ENCODE measurements at regions not wholly inside any gene's neighbourhood (a gene's known extent, or its start where the extent isn't known, plus 50 kb on each side); places are given as distances from the start of the nearest gene placed in this dataset.

- Mint-ChIP-seq H3K36me3 (ENCODE audit: low read depth) (no peaks in the 10 kb centered on the region), H3K4me3 (no peak overlapping the region), H3K27ac (no peak overlapping the region), H3K9me3 (peaks cover 3% of the 10 kb centered on the region), H3K4me1 (ENCODE audit: low read depth) (no peaks in the 10 kb centered on the region), H3K27me3 (ENCODE audit: low read depth) (no peaks in the 10 kb centered on the region)
These were observed 152.8 kb downstream of the ARRDC4 start for GRCh38 chr15:98113327-98113726.

GRCh38 chr15:98120561-98120960 is 160.1 kb downstream of the ARRDC4 start:
- H3K4me3 Mint-ChIP-seq, result no peak overlapping the region
- H3K36me3 Mint-ChIP-seq (ENCODE audit: low read depth), result no peaks in the 10 kb centered on the region
- H3K27ac Mint-ChIP-seq, result no peak overlapping the region
- no peaks in the 10 kb centered on the region for H3K4me1 Mint-ChIP-seq (ENCODE audit: low read depth)
- no peaks in the 10 kb centered on the region for H3K27me3 Mint-ChIP-seq (ENCODE audit: low read depth)
- H3K9me3 Mint-ChIP-seq, result peaks cover 3% of the 10 kb centered on the region

- peaks cover 3% of the 10 kb centered on the region for H3K9me3 Mint-ChIP-seq
- H3K36me3 Mint-ChIP-seq (ENCODE audit: low read depth), result no peaks in the 10 kb centered on the region
- no peaks in the 10 kb centered on the region for H3K4me1 Mint-ChIP-seq (ENCODE audit: low read depth)
- no peak overlapping the region for H3K27ac Mint-ChIP-seq
- H3K27me3 Mint-ChIP-seq (ENCODE audit: low read depth), result no peaks in the 10 kb centered on the region
- no peak overlapping the region for H3K4me3 Mint-ChIP-seq
These were observed 161.0 kb downstream of the ARRDC4 start for GRCh38 chr15:98121536-98121935.

GRCh38 chr15:98121957-98122356 is 161.5 kb downstream of the ARRDC4 start:
- Mint-ChIP-seq H3K9me3 (peaks cover 3% of the 10 kb centered on the region), H3K36me3 (ENCODE audit: low read depth) (no peaks in the 10 kb centered on the region), H3K27me3 (ENCODE audit: low read depth) (no peaks in the 10 kb centered on the region), H3K4me1 (ENCODE audit: low read depth) (no peaks in the 10 kb centered on the region), H3K27ac (no peak overlapping the region), H3K4me3 (no peak overlapping the region)

GRCh38 chr15:98123297-98123696 is 162.8 kb downstream of the ARRDC4 start:
- Mint-ChIP-seq H3K36me3 (ENCODE audit: low read depth) (no peaks in the 10 kb centered on the region), H3K4me1 (ENCODE audit: low read depth) (no peaks in the 10 kb centered on the region), H3K4me3 (no peak overlapping the region), H3K9me3 (no peaks in the 10 kb centered on the region), H3K27ac (no peak overlapping the region), H3K27me3 (ENCODE audit: low read depth) (no peaks in the 10 kb centered on the region)

GRCh38 chr15:98123834-98124233 is 163.3 kb downstream of the ARRDC4 start:
- no peak overlapping the region for H3K27ac Mint-ChIP-seq
- no peak overlapping the region for H3K4me3 Mint-ChIP-seq
- no peaks in the 10 kb centered on the region for H3K27me3 Mint-ChIP-seq (ENCODE audit: low read depth)
- no peaks in the 10 kb centered on the region for H3K4me1 Mint-ChIP-seq (ENCODE audit: low read depth)
- no peaks in the 10 kb centered on the region for H3K36me3 Mint-ChIP-seq (ENCODE audit: low read depth)
- no peaks in the 10 kb centered on the region for H3K9me3 Mint-ChIP-seq

- H3K4me1 Mint-ChIP-seq (ENCODE audit: low read depth), result no peaks in the 10 kb centered on the region
- H3K27me3 Mint-ChIP-seq (ENCODE audit: low read depth), result no peaks in the 10 kb centered on the region
- H3K9me3 Mint-ChIP-seq, result no peaks in the 10 kb centered on the region
- H3K27ac Mint-ChIP-seq, result no peak overlapping the region
- no peak overlapping the region for H3K4me3 Mint-ChIP-seq
- no peaks in the 10 kb centered on the region for H3K36me3 Mint-ChIP-seq (ENCODE audit: low read depth)
These were observed 164.1 kb downstream of the ARRDC4 start for GRCh38 chr15:98124581-98124980.

- Mint-ChIP-seq H3K27ac (no peak overlapping the region), H3K36me3 (ENCODE audit: low read depth) (no peaks in the 10 kb centered on the region), H3K4me1 (ENCODE audit: low read depth) (no peaks in the 10 kb centered on the region), H3K4me3 (no peak overlapping the region), H3K27me3 (ENCODE audit: low read depth) (no peaks in the 10 kb centered on the region), H3K9me3 (no peaks in the 10 kb centered on the region)
These were observed 166.0 kb downstream of the ARRDC4 start for GRCh38 chr15:98126326-98127085.

- H3K27me3 Mint-ChIP-seq (ENCODE audit: low read depth), result no peaks in the 10 kb centered on the region
- H3K4me3 Mint-ChIP-seq, result no peak overlapping the region
- no peak overlapping the region for H3K27ac Mint-ChIP-seq
- no peaks in the 10 kb centered on the region for H3K4me1 Mint-ChIP-seq (ENCODE audit: low read depth)
- no peaks in the 10 kb centered on the region for H3K36me3 Mint-ChIP-seq (ENCODE audit: low read depth)
- H3K9me3 Mint-ChIP-seq, result no peaks in the 10 kb centered on the region
These were observed 167.1 kb downstream of the ARRDC4 start for GRCh38 chr15:98127586-98127985.

- Mint-ChIP-seq H3K4me3 (no peak overlapping the region), H3K36me3 (ENCODE audit: low read depth) (no peaks in the 10 kb centered on the region), H3K27me3 (ENCODE audit: low read depth) (no peaks in the 10 kb centered on the region), H3K9me3 (no peaks in the 10 kb centered on the region), H3K4me1 (ENCODE audit: low read depth) (no peaks in the 10 kb centered on the region), H3K27ac (no peak overlapping the region)
These were observed 171.4 kb downstream of the ARRDC4 start for GRCh38 chr15:98131924-98132323.

GRCh38 chr15:98134905-98135304 is 174.4 kb downstream of the ARRDC4 start:
- Mint-ChIP-seq H3K36me3 (ENCODE audit: low read depth) (no peaks in the 10 kb centered on the region), H3K4me1 (ENCODE audit: low read depth) (peaks cover 2% of the 10 kb centered on the region), H3K4me3 (no peak overlapping the region), H3K9me3 (no peaks in the 10 kb centered on the region), H3K27me3 (ENCODE audit: low read depth) (peaks cover 4% of the 10 kb centered on the region), H3K27ac (no peak overlapping the region)

- Mint-ChIP-seq H3K4me3 (no peak overlapping the region), H3K9me3 (no peaks in the 10 kb centered on the region), H3K27me3 (ENCODE audit: low read depth) (peaks cover 4% of the 10 kb centered on the region), H3K4me1 (ENCODE audit: low read depth) (peaks cover 2% of the 10 kb centered on the region), H3K27ac (no peak overlapping the region), H3K36me3 (ENCODE audit: low read depth) (no peaks in the 10 kb centered on the region)
These were observed 178.4 kb downstream of the ARRDC4 start for GRCh38 chr15:98138910-98139309.

GRCh38 chr15:98139337-98139736 is 178.8 kb downstream of the ARRDC4 start:
- Mint-ChIP-seq H3K9me3 (no peaks in the 10 kb centered on the region), H3K27ac (no peak overlapping the region), H3K4me1 (ENCODE audit: low read depth) (peaks cover 2% of the 10 kb centered on the region)

GRCh38 chr15:98142572-98142971 is 182.1 kb downstream of the ARRDC4 start:
- Mint-ChIP-seq H3K4me3 (no peak overlapping the region), H3K36me3 (ENCODE audit: low read depth) (no peaks in the 10 kb centered on the region), H3K9me3 (no peaks in the 10 kb centered on the region), H3K27me3 (ENCODE audit: low read depth) (peaks cover 4% of the 10 kb centered on the region), H3K4me1 (ENCODE audit: low read depth) (peaks cover 2% of the 10 kb centered on the region), H3K27ac (no peak overlapping the region)

More at GRCh38 chr15:98139337-98139736, 178.8 kb downstream of the ARRDC4 start:
- Mint-ChIP-seq H3K36me3 (ENCODE audit: low read depth) (no peaks in the 10 kb centered on the region), H3K27me3 (ENCODE audit: low read depth) (peaks cover 4% of the 10 kb centered on the region), H3K4me3 (no peak overlapping the region)

- Mint-ChIP-seq H3K27ac (no peak overlapping the region), H3K4me1 (ENCODE audit: low read depth) (peaks cover 2% of the 10 kb centered on the region), H3K27me3 (ENCODE audit: low read depth) (peaks cover 4% of the 10 kb centered on the region), H3K9me3 (no peaks in the 10 kb centered on the region), H3K4me3 (no peak overlapping the region), H3K36me3 (ENCODE audit: low read depth) (no peaks in the 10 kb centered on the region)
These were observed 182.6 kb downstream of the ARRDC4 start for GRCh38 chr15:98143116-98143515.

- H3K27me3 Mint-ChIP-seq (ENCODE audit: low read depth), result no peaks in the 10 kb centered on the region
- no peak overlapping the region for H3K4me3 Mint-ChIP-seq
- peaks cover under 1% of the 10 kb centered on the region for H3K4me1 Mint-ChIP-seq (ENCODE audit: low read depth)
- no peaks in the 10 kb centered on the region for H3K9me3 Mint-ChIP-seq
- no peak overlapping the region for H3K27ac Mint-ChIP-seq
- no peaks in the 10 kb centered on the region for H3K36me3 Mint-ChIP-seq (ENCODE audit: low read depth)
These were observed 183.9 kb downstream of the ARRDC4 start for GRCh38 chr15:98144388-98144787.

Data from T-helper 1 cell treated with Interleukin-12 subunit alpha and Interleukin-12 subunit beta and Interleukin-4 antibody, amounts not matched to agents 30 μg/mL and 1 μg/mL, for 36 hours (primary cell).